ENCODE measurements at regions not wholly inside any gene's neighbourhood (a gene's known extent, or its start where the extent isn't known, plus 50 kb on each side); places are given as distances from the start of the nearest gene placed in this dataset.

DNA sequence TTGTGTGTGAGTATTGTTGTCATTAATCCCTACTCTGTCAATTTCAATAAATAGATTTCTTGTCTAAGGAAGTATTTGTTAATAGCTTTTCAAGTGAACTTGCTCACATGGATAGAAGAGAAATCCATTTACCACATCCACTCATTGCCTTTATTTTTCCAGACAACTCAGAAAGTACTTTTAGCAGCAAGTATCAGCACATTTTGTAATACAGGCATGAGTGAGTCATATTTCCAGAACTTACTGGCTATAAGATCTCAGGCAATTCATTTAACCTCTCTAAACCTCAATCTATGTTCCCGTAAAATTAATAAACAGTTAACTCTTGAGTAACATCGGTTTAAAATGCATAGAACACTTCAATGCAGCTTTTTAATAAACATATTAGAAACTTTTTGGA is 317.9 kb upstream of the PCDH7 start:
- no peaks in the 10 kb centered on the region for H3K4me1 Mint-ChIP-seq
- CTCF ChIA-PET = no interaction called here
- no peak for DNase-seq
- H3K4me3 Mint-ChIP-seq = no peak overlapping the region
- no peaks in the 10 kb centered on the region for H3K36me3 Mint-ChIP-seq
- no peaks in the 10 kb centered on the region for H3K27me3 Mint-ChIP-seq
- H3K9me3 Mint-ChIP-seq = peaks cover 12% of the 10 kb centered on the region
- no peak overlapping the region for H3K27ac Mint-ChIP-seq

DNA sequence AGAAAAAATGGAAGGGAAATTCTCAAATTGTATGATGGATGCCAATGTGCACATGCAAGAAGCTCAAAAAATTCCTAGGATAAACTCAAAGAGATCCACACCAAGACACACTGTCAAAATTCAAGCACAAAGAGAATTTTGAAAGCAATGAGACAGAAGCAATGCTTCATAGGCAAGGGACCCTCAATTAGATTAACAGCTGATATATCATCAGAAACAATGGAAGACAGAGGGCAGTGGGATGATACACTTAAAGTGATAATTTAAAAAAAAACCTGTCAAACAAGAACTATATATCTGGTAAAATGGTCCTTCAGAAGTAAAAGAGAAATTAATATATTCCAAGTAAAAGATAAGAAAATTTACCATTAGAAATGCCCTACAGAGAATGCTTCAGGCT is 306.3 kb upstream of the PCDH7 start:
- DNase-seq = no peak
- H3K27me3 Mint-ChIP-seq = no peaks in the 10 kb centered on the region
- no peak overlapping the region for H3K4me3 Mint-ChIP-seq
- H3K9me3 Mint-ChIP-seq = peaks cover 34% of the 10 kb centered on the region
- CTCF ChIA-PET = no interaction called here
- H3K36me3 Mint-ChIP-seq = no peaks in the 10 kb centered on the region
- H3K4me1 Mint-ChIP-seq = no peaks in the 10 kb centered on the region
- H3K27ac Mint-ChIP-seq = no peak overlapping the region

DNA sequence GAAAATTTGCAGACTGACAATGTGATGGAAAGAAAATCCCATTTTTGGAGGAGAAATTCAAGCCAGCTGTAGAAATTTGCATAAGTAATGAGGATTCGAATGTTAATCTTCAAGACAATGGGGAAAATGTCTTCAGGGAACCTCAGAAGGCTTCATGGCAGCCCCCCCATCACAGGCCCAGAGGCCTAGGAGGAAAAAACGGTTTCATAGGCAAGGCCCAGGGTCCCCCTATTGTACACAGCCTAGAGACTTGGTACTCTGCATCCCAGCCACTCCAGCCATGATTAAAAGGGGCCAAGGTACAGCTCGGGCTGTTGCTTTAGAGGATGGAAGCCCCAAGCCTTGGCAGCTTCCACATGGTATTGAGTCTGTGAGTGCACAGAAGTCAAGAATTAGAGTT is 303.6 kb upstream of the PCDH7 start:
- H3K27me3 Mint-ChIP-seq = no peaks in the 10 kb centered on the region
- CTCF ChIA-PET = no interaction called here
- DNase-seq = no peak
- H3K27ac Mint-ChIP-seq = no peak overlapping the region
- H3K4me3 Mint-ChIP-seq = no peak overlapping the region
- no peaks in the 10 kb centered on the region for H3K4me1 Mint-ChIP-seq
- no peaks in the 10 kb centered on the region for H3K36me3 Mint-ChIP-seq
- H3K9me3 Mint-ChIP-seq = peaks cover 28% of the 10 kb centered on the region

DNA sequence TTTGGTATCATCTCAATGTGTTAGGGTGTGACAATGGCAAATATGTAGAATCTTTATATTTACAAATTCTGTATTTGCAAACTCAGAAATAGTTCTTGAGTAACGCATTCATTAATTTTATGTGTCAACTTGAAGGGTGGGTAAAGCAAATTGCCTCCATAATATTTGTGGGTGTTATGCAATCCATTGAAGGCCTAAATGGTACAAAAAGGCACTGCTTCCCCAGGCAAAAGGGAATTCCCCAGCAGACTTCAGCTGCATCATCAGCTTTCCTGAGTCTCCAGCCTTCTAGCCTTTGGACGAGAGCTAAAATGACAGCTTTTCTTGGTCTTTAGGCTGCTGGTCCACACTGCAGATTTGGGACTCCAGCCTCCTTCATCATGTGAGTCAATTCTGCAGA is 292.2 kb upstream of the PCDH7 start:
- peaks cover 21% of the 10 kb centered on the region for H3K9me3 Mint-ChIP-seq
- no peak overlapping the region for H3K4me3 Mint-ChIP-seq
- CTCF ChIA-PET = no interaction called here
- H3K4me1 Mint-ChIP-seq = no peaks in the 10 kb centered on the region
- DNase-seq = no peak
- no peaks in the 10 kb centered on the region for H3K27me3 Mint-ChIP-seq
- H3K27ac Mint-ChIP-seq = no peak overlapping the region
- no peaks in the 10 kb centered on the region for H3K36me3 Mint-ChIP-seq

DNA sequence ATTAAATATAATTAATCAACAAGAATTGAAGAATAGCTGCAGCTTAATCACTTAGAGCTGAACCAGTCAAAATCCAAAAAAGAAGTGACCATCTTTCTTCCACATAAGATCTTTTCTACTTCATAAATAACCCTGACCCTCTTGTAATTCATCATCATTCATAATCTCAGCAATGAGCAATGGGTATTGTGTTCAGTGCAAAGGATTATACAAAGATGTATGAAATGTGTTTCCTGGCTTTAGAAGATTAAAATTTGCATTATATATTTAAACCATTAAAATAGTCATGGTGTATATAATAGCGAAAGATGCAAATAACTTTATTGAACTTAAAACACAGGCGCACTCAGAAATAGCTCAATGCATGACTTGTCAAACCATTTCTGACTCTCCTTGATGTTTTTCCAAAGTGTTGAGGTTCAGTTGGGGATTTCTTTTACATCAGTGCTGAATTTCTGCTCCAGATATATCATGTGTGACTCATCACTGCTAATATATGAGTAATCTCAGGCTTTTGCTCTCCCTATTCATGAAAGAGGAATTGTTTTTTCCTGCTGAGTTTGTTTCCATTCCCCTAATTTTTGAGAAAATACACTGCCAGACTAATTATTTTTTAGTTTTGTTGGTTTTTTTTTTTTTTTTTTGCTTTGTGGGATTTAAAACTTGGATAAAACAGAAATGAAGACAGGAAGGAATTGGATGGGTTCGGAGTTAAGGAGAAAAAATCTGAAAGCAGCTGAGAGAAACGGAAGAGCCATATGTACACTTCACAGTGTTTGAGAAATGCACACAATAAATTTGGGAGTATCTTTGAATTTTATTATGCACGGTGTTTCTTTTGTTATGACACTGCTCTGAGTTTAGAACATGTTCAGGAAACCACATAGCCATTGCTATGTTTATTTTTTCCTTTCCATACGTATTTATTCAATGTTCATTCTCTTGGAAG is 290.1 kb upstream of the PCDH7 start:
- Mint-ChIP-seq H3K36me3 (no peaks in the 10 kb centered on the region), H3K9me3 (peaks cover 12% of the 10 kb centered on the region), H3K4me1 (no peaks in the 10 kb centered on the region), H3K27me3 (no peaks in the 10 kb centered on the region), H3K27ac (no peak overlapping the region), H3K4me3 (no peak overlapping the region)
- CTCF ChIA-PET = no interaction called here
- DNase-seq = no peak

DNA sequence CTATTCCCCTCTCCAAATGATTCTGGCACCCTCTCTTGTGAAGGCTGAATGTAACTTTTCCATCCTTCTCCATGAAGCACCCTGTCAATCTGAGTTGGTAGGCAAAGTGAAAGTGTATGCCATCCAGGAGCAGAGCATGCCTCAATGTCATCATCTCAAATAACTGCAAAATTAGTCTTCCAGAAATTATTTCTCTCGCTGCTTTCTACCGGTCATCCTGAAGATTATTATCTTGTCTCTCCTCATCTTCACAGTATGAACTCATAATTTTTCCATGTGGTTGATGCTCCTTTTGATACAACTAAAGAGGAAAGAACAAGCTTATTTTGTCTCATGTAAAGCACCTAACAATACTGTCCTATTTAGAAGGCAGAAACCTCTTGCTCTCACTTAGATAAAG is 285.5 kb upstream of the PCDH7 start:
- CTCF ChIA-PET = no interaction called here
- no peak overlapping the region for H3K4me3 Mint-ChIP-seq
- H3K27me3 Mint-ChIP-seq = no peaks in the 10 kb centered on the region
- peaks cover 9% of the 10 kb centered on the region for H3K9me3 Mint-ChIP-seq
- H3K4me1 Mint-ChIP-seq = no peaks in the 10 kb centered on the region
- H3K36me3 Mint-ChIP-seq = no peaks in the 10 kb centered on the region
- DNase-seq = no peak
- H3K27ac Mint-ChIP-seq = no peak overlapping the region

DNA sequence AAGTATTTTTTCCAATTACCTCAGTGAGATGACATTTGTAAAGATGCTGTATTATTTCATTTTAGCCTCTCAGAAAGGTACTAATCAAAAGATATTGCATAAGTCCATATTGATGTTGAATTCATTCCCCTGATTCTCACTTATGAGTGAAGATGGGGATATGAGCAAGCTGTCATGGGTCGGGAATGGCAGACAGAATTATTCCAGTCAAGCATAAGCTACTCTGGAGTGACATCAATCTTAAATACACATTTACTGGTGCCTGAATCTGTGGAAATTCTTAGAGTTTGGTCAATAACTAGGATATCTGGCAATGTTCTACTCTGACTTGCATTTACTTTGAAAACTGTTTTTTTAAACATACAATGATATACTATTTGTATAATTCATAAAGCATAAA is 283.8 kb upstream of the PCDH7 start:
- DNase-seq = no peak
- H3K4me3 Mint-ChIP-seq = no peak overlapping the region
- H3K4me1 Mint-ChIP-seq = no peaks in the 10 kb centered on the region
- H3K27me3 Mint-ChIP-seq = no peaks in the 10 kb centered on the region
- H3K9me3 Mint-ChIP-seq = peaks cover 12% of the 10 kb centered on the region
- CTCF ChIA-PET = no interaction called here
- no peaks in the 10 kb centered on the region for H3K36me3 Mint-ChIP-seq
- H3K27ac Mint-ChIP-seq = no peak overlapping the region

DNA sequence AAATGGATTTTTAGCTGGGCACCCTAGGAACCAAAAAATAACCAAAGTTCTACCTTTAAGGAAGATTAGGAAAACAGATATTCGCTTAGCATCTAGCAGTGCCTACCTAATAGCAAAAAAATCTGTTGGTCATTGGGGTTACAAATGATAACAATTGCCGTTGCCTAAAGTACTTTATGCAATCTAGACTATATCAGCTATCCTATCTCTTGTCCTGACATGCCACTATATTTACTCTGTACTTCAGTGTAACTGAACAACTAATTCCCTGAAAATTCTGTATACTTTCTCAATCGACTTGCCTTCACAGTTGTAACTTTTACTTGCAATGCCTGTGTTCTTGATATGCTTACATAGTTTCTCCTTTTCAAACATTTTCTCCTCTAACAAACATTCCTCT is 282.9 kb upstream of the PCDH7 start:
- CTCF ChIA-PET = no interaction called here
- Mint-ChIP-seq H3K4me3 (no peak overlapping the region), H3K9me3 (peaks cover 12% of the 10 kb centered on the region), H3K27me3 (no peaks in the 10 kb centered on the region), H3K36me3 (no peaks in the 10 kb centered on the region), H3K27ac (no peak overlapping the region), H3K4me1 (no peaks in the 10 kb centered on the region)
- no peak for DNase-seq

DNA sequence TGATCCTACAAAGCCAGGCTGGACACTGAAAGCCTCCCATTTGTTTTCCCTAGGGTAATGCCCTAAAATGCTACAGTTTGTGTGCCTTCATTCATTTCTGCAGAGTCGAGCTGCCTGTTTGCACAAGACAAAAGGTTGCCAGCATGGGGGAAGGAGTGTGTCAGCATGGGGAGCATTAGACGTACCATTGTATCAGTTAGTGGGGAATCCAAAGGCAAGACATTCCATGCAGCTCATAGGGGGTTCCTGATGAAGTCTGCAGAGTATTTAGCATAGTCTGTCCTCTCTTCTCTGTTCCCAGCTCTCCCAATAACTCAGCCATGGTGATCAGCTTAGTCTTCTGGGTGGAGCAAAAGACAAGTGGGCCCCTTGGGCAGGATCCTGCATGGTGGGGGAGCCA is 276.9 kb upstream of the PCDH7 start:
- Mint-ChIP-seq H3K4me3 (no peak overlapping the region), H3K36me3 (no peaks in the 10 kb centered on the region), H3K4me1 (no peaks in the 10 kb centered on the region), H3K27ac (no peak overlapping the region), H3K27me3 (no peaks in the 10 kb centered on the region), H3K9me3 (peaks cover 9% of the 10 kb centered on the region)
- DNase-seq = no peak
- CTCF ChIA-PET = no interaction called here

DNA sequence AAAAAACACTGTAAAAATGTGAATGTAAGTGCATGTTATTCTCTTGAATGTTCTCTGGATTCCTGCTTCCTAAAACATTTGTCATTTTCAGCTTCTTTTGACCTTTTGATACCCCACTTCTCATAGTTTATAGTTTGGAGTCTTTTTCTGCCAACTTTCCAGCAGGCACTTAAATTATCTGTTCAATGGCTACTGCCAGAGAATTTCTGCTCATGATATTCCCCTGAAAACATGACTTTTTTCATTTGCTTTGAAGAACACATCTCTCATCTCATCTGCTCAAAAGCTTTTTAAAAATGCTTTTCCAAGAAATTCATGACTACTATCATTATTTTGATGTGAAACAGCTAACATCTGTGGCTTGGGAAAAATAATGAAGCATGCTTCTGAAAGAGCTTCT is 269.7 kb upstream of the PCDH7 start:
- no peaks in the 10 kb centered on the region for H3K36me3 Mint-ChIP-seq
- CTCF ChIA-PET = no interaction called here
- no peaks in the 10 kb centered on the region for H3K27me3 Mint-ChIP-seq
- DNase-seq = no peak
- H3K9me3 Mint-ChIP-seq = peaks cover 6% of the 10 kb centered on the region
- no peak overlapping the region for H3K4me3 Mint-ChIP-seq
- no peak overlapping the region for H3K27ac Mint-ChIP-seq
- no peaks in the 10 kb centered on the region for H3K4me1 Mint-ChIP-seq

DNA sequence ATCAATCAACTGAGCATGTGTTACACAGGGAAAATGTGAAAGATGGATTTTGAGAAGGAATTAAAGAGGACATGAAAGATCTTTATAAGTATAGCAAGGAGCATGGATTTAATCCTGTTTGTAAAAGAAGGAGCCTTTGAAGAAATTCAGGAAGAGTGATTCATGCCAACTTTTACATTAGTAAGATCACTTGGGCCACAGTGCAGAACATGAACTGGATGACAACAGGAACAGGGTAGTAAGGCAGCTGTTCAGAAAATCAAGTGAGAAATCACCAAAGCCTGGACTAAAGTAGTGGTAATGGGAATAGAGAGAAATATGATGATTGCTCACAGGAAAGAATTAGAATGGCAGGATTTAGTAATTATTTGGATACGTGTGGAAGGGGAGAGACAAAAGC is 265.7 kb upstream of the PCDH7 start:
- H3K27ac Mint-ChIP-seq = no peak overlapping the region
- peaks cover 12% of the 10 kb centered on the region for H3K9me3 Mint-ChIP-seq
- H3K36me3 Mint-ChIP-seq = no peaks in the 10 kb centered on the region
- H3K4me1 Mint-ChIP-seq = no peaks in the 10 kb centered on the region
- H3K4me3 Mint-ChIP-seq = no peak overlapping the region
- no peak for DNase-seq
- CTCF ChIA-PET = no interaction called here
- H3K27me3 Mint-ChIP-seq = no peaks in the 10 kb centered on the region

DNA sequence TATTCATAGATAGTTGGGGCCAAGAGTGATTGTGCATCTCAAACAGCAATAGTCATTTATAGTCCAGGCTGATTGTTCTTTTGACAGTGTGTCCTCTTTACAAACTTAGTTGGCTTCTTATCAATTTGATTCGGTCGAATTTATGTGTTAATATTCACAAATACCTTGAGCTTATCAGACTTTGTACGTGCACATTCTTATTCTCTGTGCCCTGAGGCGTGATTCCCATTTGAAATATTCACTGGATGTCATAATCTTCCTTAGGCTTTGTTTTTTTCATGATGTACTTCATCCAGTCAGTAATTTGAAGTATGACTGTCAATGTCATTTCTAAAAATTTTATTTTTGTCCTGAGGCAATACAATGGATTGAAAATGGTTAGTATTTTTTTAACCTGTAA is 263.5 kb upstream of the PCDH7 start:
- Mint-ChIP-seq H3K4me3 (no peak overlapping the region), H3K27ac (no peak overlapping the region), H3K4me1 (no peaks in the 10 kb centered on the region), H3K9me3 (peaks cover 16% of the 10 kb centered on the region), H3K27me3 (no peaks in the 10 kb centered on the region), H3K36me3 (no peaks in the 10 kb centered on the region)
- no peak for DNase-seq
- CTCF ChIA-PET = no interaction called here

DNA sequence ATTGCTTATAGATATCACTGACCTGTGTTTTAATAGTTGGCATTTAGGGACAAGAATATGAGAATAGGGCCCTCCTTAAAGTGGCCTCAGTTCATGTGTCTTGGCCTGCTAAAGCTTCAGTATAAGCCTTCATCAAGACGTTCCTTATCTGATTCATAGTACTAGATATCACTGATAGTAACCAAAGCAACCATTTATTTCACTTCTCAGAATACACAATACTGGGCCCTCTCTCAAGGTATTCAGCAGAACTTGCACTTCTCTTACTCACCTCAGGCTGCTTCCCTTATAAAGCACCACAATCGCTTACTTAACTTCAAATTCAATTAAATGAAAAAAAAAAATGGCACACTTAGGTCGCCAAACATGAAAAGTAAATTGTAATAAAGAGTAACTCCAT is 259.4 kb upstream of the PCDH7 start:
- H3K4me3 Mint-ChIP-seq = no peak overlapping the region
- no peak overlapping the region for H3K27ac Mint-ChIP-seq
- CTCF ChIA-PET = no interaction called here
- no peaks in the 10 kb centered on the region for H3K4me1 Mint-ChIP-seq
- DNase-seq = no peak
- H3K27me3 Mint-ChIP-seq = no peaks in the 10 kb centered on the region
- H3K36me3 Mint-ChIP-seq = no peaks in the 10 kb centered on the region
- peaks cover 15% of the 10 kb centered on the region for H3K9me3 Mint-ChIP-seq

DNA sequence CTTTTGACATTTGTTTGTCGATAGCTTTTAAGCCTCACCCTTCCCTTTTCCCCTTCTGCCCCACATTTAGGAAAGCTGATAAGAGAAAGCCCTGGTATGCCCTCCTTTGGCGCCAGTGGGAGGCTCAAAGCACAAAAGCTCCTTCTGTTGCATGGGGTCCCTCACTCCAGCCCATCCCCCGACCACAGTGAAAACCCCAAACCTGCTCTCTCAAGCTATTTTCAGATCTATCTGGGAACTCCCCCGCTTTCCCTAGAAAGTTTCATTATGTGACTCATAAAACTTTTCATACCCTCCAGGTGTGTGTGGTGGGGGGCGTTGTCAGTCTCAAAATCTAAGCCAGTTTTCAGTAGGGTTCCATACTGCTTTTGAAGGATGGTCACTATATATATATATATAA is 259.0 kb upstream of the PCDH7 start:
- Mint-ChIP-seq H3K4me3 (no peak overlapping the region), H3K4me1 (no peaks in the 10 kb centered on the region), H3K27me3 (no peaks in the 10 kb centered on the region), H3K9me3 (peaks cover 13% of the 10 kb centered on the region), H3K27ac (no peak overlapping the region), H3K36me3 (no peaks in the 10 kb centered on the region)
- CTCF ChIA-PET = no interaction called here
- no peak for DNase-seq

DNA sequence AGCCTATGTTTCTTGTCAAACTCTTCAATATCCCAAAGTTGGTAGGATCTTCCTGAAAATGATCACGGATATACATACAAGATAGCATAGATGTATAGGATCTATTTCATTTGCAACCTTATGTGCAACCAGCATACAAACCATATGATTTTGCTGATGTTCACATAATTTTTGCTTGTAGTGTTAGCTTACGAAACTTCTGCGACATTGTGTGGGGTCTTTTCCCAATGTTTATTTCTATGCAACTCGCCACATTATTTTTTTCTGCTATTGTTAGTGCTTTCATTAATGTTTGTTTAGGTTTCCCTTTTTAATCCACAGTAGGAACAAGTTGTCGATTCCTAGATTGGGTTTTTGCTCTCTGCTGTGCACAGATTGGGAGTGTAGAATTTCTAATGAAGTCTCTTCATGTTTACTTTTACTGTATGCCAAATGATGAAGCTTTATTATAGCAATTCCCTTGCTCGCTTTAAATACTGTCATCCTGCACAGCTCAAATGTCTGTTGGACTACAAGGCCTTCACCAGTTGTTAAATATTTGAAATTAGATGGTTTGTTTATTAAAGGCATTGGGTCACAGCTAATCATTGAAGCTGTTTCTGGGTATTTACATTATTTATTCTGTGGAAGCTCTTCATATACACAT is 257.6 kb upstream of the PCDH7 start:
- H3K9me3 Mint-ChIP-seq = peaks cover 11% of the 10 kb centered on the region
- no peak for DNase-seq
- H3K4me3 Mint-ChIP-seq = no peak overlapping the region
- no peaks in the 10 kb centered on the region for H3K36me3 Mint-ChIP-seq
- CTCF ChIA-PET = no interaction called here
- no peak overlapping the region for H3K27ac Mint-ChIP-seq
- no peaks in the 10 kb centered on the region for H3K27me3 Mint-ChIP-seq
- no peaks in the 10 kb centered on the region for H3K4me1 Mint-ChIP-seq

Data from activated naive CD4-positive, alpha-beta T cell treated with anti-CD3 and anti-CD28 coated beads, Interleukin-2, amount 10 ng/mL, durations not matched to agents 7 days and 5 days (primary cell).